DOHH2 (cell line): ENCODE measurements at regions not wholly inside any gene's neighbourhood (a gene's known extent, or its start where the extent isn't known, plus 50 kb on each side); places are given as distances from the start of the nearest gene placed in this dataset.

Experiments used
- CTCF ChIP-seq: fragments of 200-600 bp; sonication (generic); IDR thresholded peaks from one replicate; pipeline ENCODE4 v1.5.1; 2014; ENCODE audit warnings: antibody characterized with exemption, mild to moderate bottlenecking, low read depth, low read length; ENCODE audit not compliant: poor library complexity, severe bottlenecking
- EZH2phosphoT487 ChIP-seq: fragments of 200-600 bp; sonication (generic); IDR thresholded peaks from 2 replicates; pipeline ENCODE4 v1.6.1; 2017; ENCODE audit warnings: borderline replicate concordance, mild to moderate bottlenecking, antibody characterized with exemption, low read length, moderate library complexity, mixed read lengths

- TF ChIP-seq CTCF (no peak), EZH2phosphoT487 (no peak)
Observed at GRCh38 chr5:124642151-124642550, 104.3 kb downstream of the ZNF608 start.
